Motor neuron (in vitro differentiated cells): ENCODE measurements at regions not wholly inside any gene's neighbourhood (a gene's known extent, or its start where the extent isn't known, plus 50 kb on each side); places are given as distances from the start of the nearest gene placed in this dataset.

Source experiments
- ATAC-seq, 8 experiments: fragments of 200-7000 bp; cut with Tn5 transposase; replicated peaks in 6 of 8; 2 replicates each; pipeline ENCODE4 v1.8.0; 2021; ENCODE audit warnings: mild to moderate bottlenecking in 8 of 8, moderate library complexity in 8 of 8
- H3K27ac ChIP-seq, 2 donors: fragments of 250-450 bp; sonication (Bioruptor Pico); 2 replicates each; pipeline ENCODE4 v1.9.0; 2021; ENCODE audit warnings: antibody characterized with exemption in 2 of 2, mild to moderate bottlenecking in 2 of 2, moderate library complexity in 1 of 2
- H3K4me1 ChIP-seq, 2 donors: fragments of 250-450 bp; sonication (Bioruptor Pico); replicated peaks in 1 of 2; 2 replicates each; pipeline ENCODE4 v1.6.1; 2021; ENCODE audit warnings: antibody characterized with exemption in 2 of 2, mild to moderate bottlenecking in 2 of 2, moderate library complexity in 1 of 2
- H3K4me3 ChIP-seq, 5 donors: fragments of 250-450 bp; sonication (Bioruptor Pico); 2 replicates each; pipeline ENCODE4 v1.9.0; 2021; ENCODE audit warnings: antibody characterized with exemption in 5 of 5, mild to moderate bottlenecking in 5 of 5, moderate library complexity in 4 of 5
- WGBS, 10 experiments: fragments of 450-650 bp; shearing (Covaris generic); methylation state at CpG; one replicate each; pipeline ENCODE4 v1.0.0; 2022; 5-methylcytosine and 5-hydroxymethylcytosine counted together
- in situ Hi-C, 9 experiments: fragments of 400-800 bp; cut with MboI; loops; one replicate each; pipeline ENCODE4 v1.15.0; 2021; ENCODE audit warnings: low sequenced_read_pairs in 9 of 9, low pct_unique_long_range_greater_than_20kb in 2 of 9; ENCODE audit not compliant: unreplicated experiment in 9 of 9

DNA sequence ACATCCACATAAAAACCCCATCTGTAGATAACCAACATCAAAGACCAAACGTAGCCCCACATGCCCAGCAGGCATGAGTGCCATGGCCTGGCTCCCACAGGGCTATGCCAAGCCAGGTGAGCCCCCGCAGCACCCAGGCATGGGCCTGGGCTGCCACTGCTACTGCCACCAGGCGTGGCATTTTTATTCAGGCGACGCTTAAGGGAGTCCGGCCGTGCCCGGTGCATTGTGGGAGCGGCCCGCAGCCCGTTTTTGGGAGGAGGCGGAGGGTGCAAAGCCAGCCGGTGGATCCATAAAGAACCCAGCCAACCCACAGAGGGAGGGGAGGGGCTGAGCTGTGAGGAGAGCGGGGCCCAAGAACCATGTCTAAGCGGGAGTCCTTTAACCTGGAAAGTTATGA is 83.6 kb downstream of the XIST start:
- no peak for ATAC-seq
- in situ Hi-C loops = no loop called here
- WGBS, 10 experiments = 64% methylated on average over 3 of the region's 15 CpGs; no CpG with 5 or more reads in 9 of the 10 experiments

GRCh38 chrX:73768160-73768559 is 84.4 kb downstream of the XIST start:
- Histone ChIP-seq H3K4me3 (no peak overlapping the region), H3K4me1 (no peaks in the 10 kb centered on the region), H3K27ac (no peak overlapping the region)
- 73% methylated on average over 5 of the region's 7 CpGs; no CpG with 5 or more reads in 9 of the 10 experiments for WGBS, 10 experiments
- no peak for ATAC-seq
- in situ Hi-C loops = no loop called here

More for the DNA sequence above, 83.6 kb downstream of the XIST start:
- no peak overlapping the region for H3K4me3 ChIP-seq
- H3K4me1 ChIP-seq = no peaks in the 10 kb centered on the region
- H3K27ac ChIP-seq = no peak overlapping the region

DNA sequence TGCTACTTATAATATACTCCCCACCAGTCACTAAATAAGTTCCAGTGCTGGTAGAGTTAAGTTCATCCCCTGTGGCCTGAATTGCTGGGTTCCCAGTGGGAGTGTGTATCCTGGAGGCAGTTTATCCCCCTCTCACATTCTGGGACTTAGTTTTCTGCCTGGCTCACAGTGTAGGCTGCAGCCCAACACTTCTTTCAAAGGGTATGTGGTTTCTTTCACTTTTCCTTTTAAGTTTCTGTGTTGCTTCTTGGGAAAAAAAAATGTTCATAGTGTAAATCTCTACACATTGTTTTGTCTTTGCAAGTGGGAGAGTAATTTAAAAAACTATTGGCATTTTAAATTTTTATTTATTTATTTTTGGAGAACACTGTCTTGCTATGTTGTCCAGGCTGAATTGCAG is 85.5 kb downstream of the XIST start:
- Histone ChIP-seq H3K4me1 (no peaks in the 10 kb centered on the region), H3K27ac (no peak overlapping the region), H3K4me3 (no peak overlapping the region)
- ATAC-seq = no peak
- in situ Hi-C loops = no loop called here

- WGBS, 10 experiments = 71% methylated on average over 1 of the region's 2 CpGs; no CpG with 5 or more reads in 9 of the 10 experiments
- ATAC-seq = peak in 3 of 8 experiments; percentile 62 to 88 (median 62)
- Histone ChIP-seq H3K4me1 (no peaks in the 10 kb centered on the region), H3K4me3 (no peak overlapping the region), H3K27ac (no peak overlapping the region)
- in situ Hi-C loops = no loop called here
Measured at GRCh38 chrX:73766431-73766795, 86.1 kb downstream of the XIST start.

DNA sequence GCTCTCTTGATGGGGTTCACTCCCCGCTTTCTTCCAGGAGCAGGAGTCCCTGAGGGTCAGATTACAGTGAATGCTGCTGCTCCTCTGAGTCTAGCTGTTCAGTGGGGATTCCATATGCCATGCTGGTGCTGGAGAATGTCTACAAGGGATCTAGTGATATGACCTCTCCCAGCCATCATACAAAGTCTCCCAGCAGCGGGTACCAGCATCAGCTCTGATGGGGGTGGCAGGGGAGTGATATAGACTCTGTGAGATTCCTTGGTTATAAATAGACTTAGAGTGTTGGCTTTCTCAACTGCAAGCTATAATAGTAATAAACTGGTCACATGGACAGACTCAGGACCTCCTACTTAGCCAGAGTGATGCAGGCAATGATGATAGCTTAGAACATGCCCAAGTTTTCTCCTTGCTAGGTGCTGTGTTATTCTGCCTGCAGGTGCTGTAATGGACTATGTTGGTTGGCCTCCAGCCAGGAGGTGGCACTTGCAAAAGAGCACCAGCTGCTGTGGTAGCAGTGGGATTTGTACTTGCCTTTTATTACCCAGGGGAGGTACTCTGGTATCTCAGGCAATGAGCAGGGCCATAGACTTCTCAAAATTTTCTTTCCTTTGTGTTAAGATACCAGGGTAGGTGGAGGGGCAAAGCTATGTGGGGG is 86.6 kb downstream of the XIST start:
- no peak for ATAC-seq
- in situ Hi-C loops = no loop called here
- no peak overlapping the region for H3K4me3 ChIP-seq
- 20 to 100% (median 70%) methylated on average over 1 to 2 of the region's 2 CpGs; no CpG with 5 or more reads in 6 of the 10 experiments for WGBS, 10 experiments
- H3K4me1 ChIP-seq = no peaks in the 10 kb centered on the region
- H3K27ac ChIP-seq = no peak overlapping the region

DNA sequence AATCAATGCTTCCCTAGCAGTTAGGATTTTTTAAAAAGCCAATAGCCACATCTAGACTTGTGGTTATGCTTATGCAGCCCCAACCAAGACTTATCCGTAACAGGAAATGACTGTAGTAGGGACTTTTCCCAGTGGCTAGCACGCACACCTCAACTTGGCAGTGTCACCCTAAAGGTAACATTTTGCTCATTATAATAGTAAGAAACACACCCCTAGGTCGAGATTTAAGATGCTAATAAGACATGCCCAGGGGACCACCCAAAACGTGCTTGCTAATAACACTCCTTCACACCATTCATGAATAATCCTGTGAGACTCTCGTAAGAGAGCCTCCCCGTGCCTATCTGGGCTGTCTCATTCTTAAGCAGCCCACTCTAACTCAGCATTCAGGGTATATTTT is 94.3 kb downstream of the XIST start:
- in situ Hi-C loops = no loop called here
- Histone ChIP-seq H3K27ac (no peak overlapping the region), H3K4me3 (no peak overlapping the region), H3K4me1 (no peaks in the 10 kb centered on the region)
- ATAC-seq = peak in 2 of 8 experiments; percentile 52 to 54
- 0 to 20% (median 0%) methylated on average over 1 to 5 of the region's 6 CpGs; no CpG with 5 or more reads in 5 of the 10 experiments for WGBS, 10 experiments
